ENCODE measurements at regions not wholly inside any gene's neighbourhood (a gene's known extent, or its start where the extent isn't known, plus 50 kb on each side); places are given as distances from the start of the nearest gene placed in this dataset.

DNA sequence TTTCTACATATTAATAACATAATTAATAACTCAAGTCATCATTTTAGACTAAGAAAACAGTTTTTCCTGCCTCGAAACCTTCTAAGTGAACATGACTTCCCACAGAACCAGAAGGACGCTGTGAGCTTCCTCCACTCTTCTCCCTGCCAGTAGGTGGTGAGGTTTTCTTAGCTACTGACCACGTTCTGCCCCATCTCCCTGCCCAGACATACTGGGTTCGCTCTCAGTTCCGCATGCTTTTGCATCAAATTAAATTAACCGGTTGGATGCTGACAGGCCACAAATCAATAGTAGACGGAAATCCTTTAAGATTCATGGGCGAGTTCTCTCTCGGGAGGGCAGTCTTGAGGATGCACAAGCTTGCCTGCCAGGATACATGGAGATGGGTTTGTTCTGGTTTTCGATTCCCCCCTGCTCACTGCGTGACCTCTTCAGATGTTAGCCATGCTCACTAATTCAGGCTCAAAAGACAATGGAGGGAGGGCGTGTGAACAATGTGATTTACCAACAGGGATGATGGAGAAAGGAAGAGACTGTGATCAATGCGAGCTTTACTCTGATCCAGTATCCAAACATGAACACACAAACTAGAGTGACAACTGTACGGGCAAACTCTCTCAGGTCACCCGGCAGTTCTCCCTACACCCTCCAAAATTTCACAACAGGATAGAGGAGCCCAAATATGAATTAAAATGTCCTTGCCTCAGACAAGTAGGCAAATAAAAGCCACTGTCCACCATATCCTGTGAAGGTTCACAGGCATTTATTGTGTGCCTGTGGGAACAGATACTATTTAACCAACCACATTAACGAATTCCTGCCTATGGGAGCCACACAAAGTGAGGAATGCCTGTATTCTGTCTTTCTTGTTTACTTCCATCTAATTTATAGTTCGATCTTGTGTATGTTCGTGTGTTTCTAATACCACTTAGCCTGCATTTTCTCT, 375.7 kb downstream of the EIPR1 start:
- 55% methylated on average over 6 of the region's 18 CpGs for WGBS (ENCODE audit: insufficient coverage)
- no peak overlapping the region for H3K27ac ChIP-seq (ENCODE audit: low read length in 2 of 2)
- no peaks in the 10 kb centered on the region for H3K9me3 ChIP-seq (ENCODE audit: control extremely low read depth in 1 of 3, control insufficient read depth in 2 of 3, insufficient read depth in 1 of 3, low read length in 2 of 3)
- peaks cover 2% of the 10 kb centered on the region for H3K4me1 Mint-ChIP-seq
- no peaks in the 10 kb centered on the region for H3K36me3 ChIP-seq (replicated peaks in 1 of 2; ENCODE audit: control extremely low read depth in 1 of 2, control insufficient read depth in 1 of 2, extremely low read depth in 1 of 2, insufficient read depth in 2 of 2, low read length in 1 of 2)
- peaks cover 0 to 3% of the 10 kb centered on the region in 2 donors for H3K4me1 ChIP-seq (ENCODE audit: control insufficient read depth in 2 of 2, insufficient read depth in 2 of 2, low read length in 2 of 2)
- CTCF ChIA-PET: interaction anchor here (0.9 kb wide), 1 partner anchor 301 kb away, joined by 6 read pairs; no protein-coding TSS in a partner anchor
- no peaks in the 10 kb centered on the region for H3K9me3 Mint-ChIP-seq (ENCODE audit: insufficient read depth)
- H3K9ac ChIP-seq (ENCODE audit: low read length): no peak overlapping the region
- H3K27me3 ChIP-seq (replicated peaks in 1 of 4; ENCODE audit: control extremely low read depth in 1 of 4, control insufficient read depth in 3 of 4, insufficient read depth in 4 of 4, low read length in 3 of 4): no peaks in the 10 kb centered on the region
- no peaks in the 10 kb centered on the region for H4K20me1 ChIP-seq (ENCODE audit: control insufficient read depth, insufficient read depth, low read length, poor library complexity, severe bottlenecking)
- no peak overlapping the region for H3K4me2 ChIP-seq (replicated peaks; ENCODE audit: low read depth, low read length, poor library complexity, severe bottlenecking)
- no peaks in the 10 kb centered on the region for H3K79me2 ChIP-seq (ENCODE audit: control insufficient read depth, insufficient read depth, low read length)
- no peak overlapping the region for H2AFZ ChIP-seq (ENCODE audit: insufficient read depth, low read depth, low read length, poor library complexity, severe bottlenecking)
- ATAC-seq (ENCODE audit: low read depth) (peak; percentile 31), DNase-seq (peak; percentile 8)
- peaks cover 10% of the 10 kb centered on the region for H3K27me3 Mint-ChIP-seq
- no peak overlapping the region for H3K4me3 ChIP-seq (ENCODE audit: control extremely low read depth in 1 of 5, extremely low read depth in 1 of 5, insufficient read depth in 1 of 5, low read depth in 2 of 5, low read length in 4 of 5)
- POLR2A ChIA-PET: no interaction called here
- H3K4me3 Mint-ChIP-seq: no peak overlapping the region
- no peak overlapping the region for H3K27ac Mint-ChIP-seq
- intact Hi-C loops (cut with micrococcal nuclease): no loop called here
- no peak for TF ChIP-seq EZH2 (IDR thresholded peaks at IDR 0.05; ENCODE audit: borderline replicate concordance, insufficient read depth, low read depth, low read length, poor library complexity, severe bottlenecking)
- TF ChIP-seq, protein P1, sequence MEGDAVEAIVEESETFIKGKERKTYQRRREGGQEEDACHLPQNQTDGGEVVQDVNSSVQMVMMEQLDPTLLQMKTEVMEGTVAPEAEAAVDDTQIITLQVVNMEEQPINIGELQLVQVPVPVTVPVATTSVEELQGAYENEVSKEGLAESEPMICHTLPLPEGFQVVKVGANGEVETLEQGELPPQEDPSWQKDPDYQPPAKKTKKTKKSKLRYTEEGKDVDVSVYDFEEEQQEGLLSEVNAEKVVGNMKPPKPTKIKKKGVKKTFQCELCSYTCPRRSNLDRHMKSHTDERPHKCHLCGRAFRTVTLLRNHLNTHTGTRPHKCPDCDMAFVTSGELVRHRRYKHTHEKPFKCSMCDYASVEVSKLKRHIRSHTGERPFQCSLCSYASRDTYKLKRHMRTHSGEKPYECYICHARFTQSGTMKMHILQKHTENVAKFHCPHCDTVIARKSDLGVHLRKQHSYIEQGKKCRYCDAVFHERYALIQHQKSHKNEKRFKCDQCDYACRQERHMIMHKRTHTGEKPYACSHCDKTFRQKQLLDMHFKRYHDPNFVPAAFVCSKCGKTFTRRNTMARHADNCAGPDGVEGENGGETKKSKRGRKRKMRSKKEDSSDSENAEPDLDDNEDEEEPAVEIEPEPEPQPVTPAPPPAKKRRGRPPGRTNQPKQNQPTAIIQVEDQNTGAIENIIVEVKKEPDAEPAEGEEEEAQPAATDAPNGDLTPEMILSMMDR (IDR thresholded peaks at IDR 0.05): no peak

DNA sequence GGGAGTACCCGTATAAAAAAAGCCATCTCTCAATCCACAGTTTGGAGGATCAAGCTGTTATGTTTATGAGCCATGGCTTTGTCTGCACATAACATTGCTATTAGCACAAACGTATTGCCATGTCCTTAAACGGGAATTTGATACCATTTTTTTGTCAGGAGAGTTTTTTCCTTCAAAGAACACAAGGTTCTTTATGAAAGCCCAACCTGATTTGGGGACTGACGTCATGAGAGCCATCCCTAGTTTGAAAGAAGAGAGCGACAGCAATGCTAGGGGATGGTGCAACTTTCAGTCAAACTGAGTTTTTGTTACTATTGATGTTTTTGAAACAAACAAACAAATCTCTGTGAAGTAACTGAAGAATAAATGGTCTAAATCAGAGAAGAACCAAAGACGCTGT, 376.6 kb downstream of the EIPR1 start:
- Histone ChIP-seq H3K4me1 (ENCODE audit: control insufficient read depth in 2 of 2, insufficient read depth in 2 of 2, low read length in 2 of 2) (peaks cover 0 to 3% of the 10 kb centered on the region in 2 donors), H4K20me1 (ENCODE audit: control insufficient read depth, insufficient read depth, low read length, poor library complexity, severe bottlenecking) (no peaks in the 10 kb centered on the region), H3K36me3 (replicated peaks in 1 of 2; ENCODE audit: control extremely low read depth in 1 of 2, control insufficient read depth in 1 of 2, extremely low read depth in 1 of 2, insufficient read depth in 2 of 2, low read length in 1 of 2) (no peaks in the 10 kb centered on the region), H3K27me3 (replicated peaks in 1 of 4; ENCODE audit: control extremely low read depth in 1 of 4, control insufficient read depth in 3 of 4, insufficient read depth in 4 of 4, low read length in 3 of 4) (no peaks in the 10 kb centered on the region), H3K4me2 (replicated peaks; ENCODE audit: low read depth, low read length, poor library complexity, severe bottlenecking) (no peak overlapping the region), H3K9ac (ENCODE audit: low read length) (no peak overlapping the region), H3K4me3 (ENCODE audit: control extremely low read depth in 1 of 5, extremely low read depth in 1 of 5, insufficient read depth in 1 of 5, low read depth in 2 of 5, low read length in 4 of 5) (no peak overlapping the region), H3K79me2 (ENCODE audit: control insufficient read depth, insufficient read depth, low read length) (no peaks in the 10 kb centered on the region), H3K9me3 (ENCODE audit: control extremely low read depth in 1 of 3, control insufficient read depth in 2 of 3, insufficient read depth in 1 of 3, low read length in 2 of 3) (no peaks in the 10 kb centered on the region), H3K27ac (ENCODE audit: low read length in 2 of 2) (no peak overlapping the region), H2AFZ (ENCODE audit: insufficient read depth, low read depth, low read length, poor library complexity, severe bottlenecking) (no peak overlapping the region)
- TF ChIP-seq EZH2 (IDR thresholded peaks at IDR 0.05; ENCODE audit: borderline replicate concordance, insufficient read depth, low read depth, low read length, poor library complexity, severe bottlenecking): no peak
- TF ChIP-seq, protein P1 (IDR thresholded peaks at IDR 0.05): no peak
- peaks cover 7% of the 10 kb centered on the region for H3K27me3 Mint-ChIP-seq
- H3K27ac Mint-ChIP-seq: no peak overlapping the region
- no peaks in the 10 kb centered on the region for H3K9me3 Mint-ChIP-seq (ENCODE audit: insufficient read depth)
- DNase-seq (no peak), ATAC-seq (ENCODE audit: low read depth) (no peak)
- POLR2A ChIA-PET: no interaction called here
- no peak overlapping the region for H3K4me3 Mint-ChIP-seq
- CTCF ChIA-PET: interaction anchor here (0.9 kb wide), 1 partner anchor 302 kb away, joined by 6 read pairs; no protein-coding TSS in a partner anchor
- 70% methylated on average over 4 of the region's 6 CpGs for WGBS (ENCODE audit: insufficient coverage)
- intact Hi-C loops (cut with micrococcal nuclease): no loop called here
- peaks cover 2% of the 10 kb centered on the region for H3K4me1 Mint-ChIP-seq
